ENCODE measurements at regions not wholly inside any gene's neighbourhood (a gene's known extent, or its start where the extent isn't known, plus 50 kb on each side); places are given as distances from the start of the nearest gene placed in this dataset. TPM values are rescaled to one million over a fixed set of nuclear protein-coding genes. Genes with fewer than 3 reads are reported as not detected.

DNA sequence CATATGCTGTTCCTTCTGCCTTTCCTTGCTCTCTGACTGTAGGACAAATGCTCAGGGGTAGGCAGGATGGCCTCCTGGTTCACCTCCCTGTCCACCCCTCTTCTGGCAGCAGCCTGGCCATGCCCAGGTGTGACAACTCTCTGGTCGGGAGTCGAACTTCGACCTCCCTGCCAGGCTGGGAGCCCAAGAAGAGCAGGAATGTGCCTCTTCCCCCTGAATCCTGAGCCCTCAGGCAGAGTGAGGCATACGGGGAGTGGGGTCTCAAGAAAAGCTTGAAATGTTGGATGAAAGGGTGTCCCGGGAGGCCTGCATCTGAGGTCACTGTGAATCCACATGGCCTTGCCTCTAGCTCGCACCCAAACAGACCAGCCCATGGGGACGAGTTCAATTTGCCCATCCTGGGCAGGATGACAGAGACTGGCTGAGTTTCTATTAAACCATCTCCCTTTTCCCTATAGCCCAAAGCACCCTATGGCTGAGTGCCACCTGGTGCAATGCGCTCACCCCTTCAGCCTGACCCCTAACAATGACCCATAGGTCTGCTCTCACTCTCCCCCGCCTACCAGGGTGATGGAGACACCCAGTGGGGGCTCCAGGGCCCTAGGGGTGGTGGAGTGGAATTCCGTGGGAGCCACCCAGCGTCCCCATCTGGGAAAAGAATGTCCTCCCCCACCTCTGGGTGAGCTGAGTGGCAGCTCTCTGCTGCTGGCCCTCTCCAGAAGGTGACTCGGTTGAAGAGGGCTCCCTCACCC, 52.9 kb upstream of the DIO3 start:
- no peak for DNase-seq

GRCh38 chr14:101508948-101509729, 52.2 kb upstream of the DIO3 start:
- no peak for DNase-seq

GRCh38 chr14:101509730-101510371, 51.4 kb upstream of the DIO3 start:
- no peak for DNase-seq

GRCh38 chr14:101511199-101511598, 50.1 kb upstream of the DIO3 start:
- no peak for DNase-seq

Small RNA genes lying in the stretch of these regions (small RNA-seq; reads per million reads assigned to genes)
- not detected for gene MIR1185-1
- not detected for gene MIR1185-2
- not detected for gene MIR1193
- gene MIR1197 = 2.7 reads per million, percentile 86 among the genes with 10 or more reads in this experiment
- 2.6 reads per million, percentile 86 among the genes with 10 or more reads in this experiment for gene MIR134
- gene MIR154 = 1.2 reads per million, percentile 77 among the genes with 10 or more reads in this experiment
- 1.5 reads per million, percentile 80 among the genes with 10 or more reads in this experiment for gene MIR299
- not detected for gene MIR300
- gene MIR323A = 14.0 reads per million, percentile 93 among the genes with 10 or more reads in this experiment
- 3.1 reads per million, percentile 87 among the genes with 10 or more reads in this experiment for gene MIR323B
- not detected for gene MIR329-1
- not detected for gene MIR329-2
- 13.5 reads per million, percentile 93 among the genes with 10 or more reads in this experiment for gene MIR369
- 5.1 reads per million, percentile 90 among the genes with 10 or more reads in this experiment for gene MIR377
- gene MIR379 = 3.4 reads per million, percentile 88 among the genes with 10 or more reads in this experiment
- gene MIR380 = 2.0 reads per million, percentile 84 among the genes with 10 or more reads in this experiment
- gene MIR381 = 58.0 reads per million, percentile 95 among the genes with 10 or more reads in this experiment
- gene MIR409 = 115 reads per million, percentile 96 among the genes with 10 or more reads in this experiment
- 289 reads per million, percentile 97 among the genes with 10 or more reads in this experiment for gene MIR411
- gene MIR412 = 4.9 reads per million, percentile 90 among the genes with 10 or more reads in this experiment
- gene MIR485 = 7.6 reads per million, percentile 91 among the genes with 10 or more reads in this experiment
- 3.7 reads per million, percentile 88 among the genes with 10 or more reads in this experiment for gene MIR487A
- 24.3 reads per million, percentile 94 among the genes with 10 or more reads in this experiment for gene MIR487B
- gene MIR494 = 0.46 reads per million, percentile 45 among the genes with 10 or more reads in this experiment
- gene MIR495 = 2.6 reads per million, percentile 86 among the genes with 10 or more reads in this experiment
- 1.4 reads per million, percentile 79 among the genes with 10 or more reads in this experiment for gene MIR496
- 5.4 reads per million, percentile 90 among the genes with 10 or more reads in this experiment for gene MIR539
- gene MIR541 = 0.99 reads per million, percentile 73 among the genes with 10 or more reads in this experiment
- 2.9 reads per million, percentile 87 among the genes with 10 or more reads in this experiment for gene MIR543
- not detected for gene MIR544A
- 137 reads per million, percentile 96 among the genes with 10 or more reads in this experiment for gene MIR654
- 0.26 reads per million for gene MIR655
- 0.38 reads per million, percentile 32 among the genes with 10 or more reads in this experiment for gene MIR656
- gene MIR668 = 0.78 reads per million, percentile 67 among the genes with 10 or more reads in this experiment
- 4.3 reads per million, percentile 89 among the genes with 10 or more reads in this experiment for gene MIR758
- gene MIR889 = 70.9 reads per million, percentile 96 among the genes with 10 or more reads in this experiment
- gene RF00012 = 0.12 reads per million
- not detected for gene RF00181
- gene SNORD114-10 = 0.46 reads per million, percentile 45 among the genes with 10 or more reads in this experiment
- 1.1 reads per million, percentile 75 among the genes with 10 or more reads in this experiment for gene SNORD114-11
- gene SNORD114-12 = 4,485 reads per million, percentile 100 among the genes with 10 or more reads in this experiment
- gene SNORD114-13 = 0.81 reads per million, percentile 68 among the genes with 10 or more reads in this experiment
- 61.8 reads per million, percentile 95 among the genes with 10 or more reads in this experiment for gene SNORD114-14
- 11.5 reads per million, percentile 92 among the genes with 10 or more reads in this experiment for gene SNORD114-15
- gene SNORD114-16 = not detected
- 27.9 reads per million, percentile 94 among the genes with 10 or more reads in this experiment for gene SNORD114-17
- not detected for gene SNORD114-18
- gene SNORD114-19 = 0.49 reads per million, percentile 48 among the genes with 10 or more reads in this experiment
- 391 reads per million, percentile 98 among the genes with 10 or more reads in this experiment for gene SNORD114-20
- 34.0 reads per million, percentile 94 among the genes with 10 or more reads in this experiment for gene SNORD114-21
- gene SNORD114-22 = 670 reads per million, percentile 98 among the genes with 10 or more reads in this experiment
- gene SNORD114-23 = 53.9 reads per million, percentile 95 among the genes with 10 or more reads in this experiment
- gene SNORD114-24 = 1.8 reads per million, percentile 83 among the genes with 10 or more reads in this experiment
- gene SNORD114-25 = 128 reads per million, percentile 96 among the genes with 10 or more reads in this experiment
- not detected for gene SNORD114-26
- gene SNORD114-27 = not detected
- 94.4 reads per million, percentile 96 among the genes with 10 or more reads in this experiment for gene SNORD114-28
- gene SNORD114-29 = not detected
- not detected for gene SNORD114-30
- 0.09 reads per million for gene SNORD114-31
- 0.55 reads per million, percentile 54 among the genes with 10 or more reads in this experiment for gene SNORD114-5
- not detected for gene SNORD114-6
- gene SNORD114-7 = not detected
- gene SNORD114-9 = 186 reads per million, percentile 97 among the genes with 10 or more reads in this experiment
